ENCODE measurements at regions not wholly inside any gene's neighbourhood (a gene's known extent, or its start where the extent isn't known, plus 50 kb on each side); places are given as distances from the start of the nearest gene placed in this dataset.

- dilution Hi-C loops (cut with HindIII; ENCODE audit: low sequenced_read_pairs, unreplicated experiment): no loop called here
- no peak for DNase-seq
- no peaks in the 10 kb centered on the region for H4K20me1 ChIP-seq (ENCODE audit: insufficient read depth, low read length)
Observed at GRCh38 chr4:120400441-120400840, 333.8 kb upstream of the MAD2L1 start.

More at GRCh38 chr4:120400441-120400840, 333.8 kb upstream of the MAD2L1 start:
- Histone ChIP-seq H3K27ac (ENCODE audit: insufficient read depth, low read length) (no peak overlapping the region), H4K91ac (ENCODE audit: insufficient read depth, low read depth, low read length) (no peak overlapping the region), H4K8ac (ENCODE audit: low read depth in 2 of 2, low read length in 2 of 2) (no peak overlapping the region), H3K4me1 (ENCODE audit: control insufficient read depth, insufficient read depth, low read length) (no peaks in the 10 kb centered on the region), H2AK5ac (ENCODE audit: low read depth, low read length) (no peak overlapping the region), H3K4me2 (ENCODE audit: low read depth, low read length) (no peak overlapping the region), H3K9ac (ENCODE audit: low read depth, low read length) (no peak overlapping the region), H3K4ac (ENCODE audit: low read depth, low read length) (no peak overlapping the region), H3K27me3 (ENCODE audit: control insufficient read depth, insufficient read depth, low read length) (no peaks in the 10 kb centered on the region), H3K36me3 (ENCODE audit: control insufficient read depth, insufficient read depth, low read length) (no peaks in the 10 kb centered on the region), H3K9me1 (ENCODE audit: insufficient read depth, low read length) (no peaks in the 10 kb centered on the region), H2BK20ac (ENCODE audit: low read depth, low read length) (no peak overlapping the region), H2AK9ac (replicated peaks; ENCODE audit: low read depth, low read length, poor library complexity) (no peak overlapping the region), H3K56ac (ENCODE audit: extremely low read depth, insufficient read depth, low read length) (no peak overlapping the region), H3K9me3 (ENCODE audit: control insufficient read depth, insufficient read depth, low read length) (no peaks in the 10 kb centered on the region), H3K18ac (ENCODE audit: low read depth, low read length) (no peak overlapping the region), H3K23ac (ENCODE audit: low read depth, low read length) (no peak overlapping the region), H2AFZ (replicated peaks; ENCODE audit: low read length, poor library complexity) (no peak overlapping the region), H2BK120ac (ENCODE audit: low read depth, low read length) (no peak overlapping the region), H3K4me3 (ENCODE audit: insufficient read depth, low read depth, low read length) (no peak overlapping the region), H2BK5ac (ENCODE audit: low read depth, low read length, poor library complexity, severe bottlenecking) (no peak overlapping the region), H4K5ac (ENCODE audit: low read depth, low read length) (no peak overlapping the region), H3K14ac (replicated peaks; ENCODE audit: low read depth, low read length) (no peak overlapping the region), H3K79me1 (ENCODE audit: low read depth in 1 of 2, low read length in 2 of 2) (no peaks in the 10 kb centered on the region), H2BK15ac (ENCODE audit: low read depth, low read length) (no peak overlapping the region)
- WGBS, 2 experiments (ENCODE audit: extremely low coverage in 2 of 2, insufficient read length in 1 of 2): no CpG with 5 or more reads among the region's 4 CpGs
- CTCF ChIA-PET: interaction anchor here (0.9 kb wide), 1 partner anchor 64 kb away, joined by 5 read pairs; no protein-coding TSS in a partner anchor
- intact Hi-C loops (cut with micrococcal nuclease) (no loop called here), in situ Hi-C loops (cut with MboI; ENCODE audit: low sequenced_read_pairs) (no loop called here)
- no peak for ATAC-seq (ENCODE audit: low read depth)
- no peak for TF ChIP-seq CEBPB (IDR thresholded peaks at IDR 0.05; ENCODE audit: low read depth, low read length)
- no peak for TF ChIP-seq MAZ (IDR thresholded peaks at IDR 0.05; ENCODE audit: borderline replicate concordance, low read depth, low read length)
- no peak for TF ChIP-seq RAD21 (IDR thresholded peaks at IDR 0.05; ENCODE audit: low read length)
- TF ChIP-seq CTCF (conservative IDR thresholded peaks at IDR 0.05; ENCODE audit: low read depth, low read length): no peak
- no peak for TF ChIP-seq MXI1 (IDR thresholded peaks at IDR 0.05; ENCODE audit: borderline replicate concordance, low read depth, low read length)
- TF ChIP-seq MAFK (IDR thresholded peaks at IDR 0.05; ENCODE audit: low read depth, low read length): no peak
- TF ChIP-seq USF2 (IDR thresholded peaks at IDR 0.05; ENCODE audit: low read depth, low read length): no peak
- no peak for TF ChIP-seq NFE2L2 (IDR thresholded peaks at IDR 0.05; ENCODE audit: low read depth, low read length)
- TF ChIP-seq FOS (IDR thresholded peaks at IDR 0.05; ENCODE audit: low read depth, low read length): no peak
- no peak for TF ChIP-seq ELK1 (IDR thresholded peaks at IDR 0.05; ENCODE audit: borderline replicate concordance, low read depth, low read length)
- TF ChIP-seq POLR2A (IDR thresholded peaks at IDR 0.05; ENCODE audit: low read depth, low read length): no peak
- no peak for TF ChIP-seq RCOR1 (IDR thresholded peaks at IDR 0.05; ENCODE audit: insufficient replicate concordance, low read length)
- no peak for TF ChIP-seq CHD1 (IDR thresholded peaks at IDR 0.05; ENCODE audit: low read depth, low read length)
- no peak for TF ChIP-seq BHLHE40 (IDR thresholded peaks at IDR 0.05; ENCODE audit: low read depth, low read length)
- no peak for TF ChIP-seq RFX5 (IDR thresholded peaks at IDR 0.05; ENCODE audit: low read depth, low read length)
- TF ChIP-seq SMC3 (IDR thresholded peaks at IDR 0.05; ENCODE audit: low read depth, low read length): no peak
- POLR2A ChIA-PET (ENCODE audit: unreplicated experiment): no interaction called here
- no TSS peak for BruUV-seq (replicated peaks)

Measured in IMR-90 (cell line).